Cardiac fibroblast (primary cell): ENCODE measurements at regions not wholly inside any gene's neighbourhood (a gene's known extent, or its start where the extent isn't known, plus 50 kb on each side); places are given as distances from the start of the nearest gene placed in this dataset.
A peak's percentile ranks its signal among the peaks of the same experiment; 100 is the strongest.

Experiments used
- DNase-seq, 2 donors: peaks; one replicate each; pipeline versions ENCODE4 v3.0.0 to v3.0.0-alpha.2; 2010; ENCODE audit warnings: low read depth in 2 of 2
- H3K4me3 ChIP-seq, 2 donors: replicated peaks in 1 of 2; 1 replicate in 1 of 2; 2 replicates in 1 of 2; pipeline ENCODE4 v1.5.1; 2011; ENCODE audit warnings: low read depth in 2 of 2, low read length in 2 of 2, mild to moderate bottlenecking in 2 of 2, moderate library complexity in 1 of 2
- TF ChIP-seq, protein P1 (sequence below): IDR thresholded peaks from one replicate; pipeline ENCODE4 v1.5.1; 2011; ENCODE audit warnings: low read depth, mild to moderate bottlenecking, low read length, inconsistent platforms

DNA sequence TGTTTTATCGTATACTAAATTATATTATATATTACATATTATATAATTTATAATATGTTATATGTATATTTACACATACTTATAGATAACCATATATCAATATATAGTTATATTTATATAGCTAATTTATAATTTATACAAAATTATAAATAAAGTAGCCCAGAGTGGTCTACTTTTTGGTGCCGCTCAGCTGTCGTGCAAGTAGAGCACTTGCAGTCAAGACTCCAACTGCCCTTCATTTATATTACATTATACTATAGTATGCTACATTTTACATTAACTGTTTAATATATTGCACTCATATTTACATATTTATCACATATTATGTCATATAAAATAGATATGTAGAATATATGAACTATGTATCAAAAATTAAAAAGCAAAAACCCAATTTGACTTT lies 1124.7 kb upstream of the MIR17HG start:
- DNase-seq, result no peak
- TF ChIP-seq, protein P1, sequence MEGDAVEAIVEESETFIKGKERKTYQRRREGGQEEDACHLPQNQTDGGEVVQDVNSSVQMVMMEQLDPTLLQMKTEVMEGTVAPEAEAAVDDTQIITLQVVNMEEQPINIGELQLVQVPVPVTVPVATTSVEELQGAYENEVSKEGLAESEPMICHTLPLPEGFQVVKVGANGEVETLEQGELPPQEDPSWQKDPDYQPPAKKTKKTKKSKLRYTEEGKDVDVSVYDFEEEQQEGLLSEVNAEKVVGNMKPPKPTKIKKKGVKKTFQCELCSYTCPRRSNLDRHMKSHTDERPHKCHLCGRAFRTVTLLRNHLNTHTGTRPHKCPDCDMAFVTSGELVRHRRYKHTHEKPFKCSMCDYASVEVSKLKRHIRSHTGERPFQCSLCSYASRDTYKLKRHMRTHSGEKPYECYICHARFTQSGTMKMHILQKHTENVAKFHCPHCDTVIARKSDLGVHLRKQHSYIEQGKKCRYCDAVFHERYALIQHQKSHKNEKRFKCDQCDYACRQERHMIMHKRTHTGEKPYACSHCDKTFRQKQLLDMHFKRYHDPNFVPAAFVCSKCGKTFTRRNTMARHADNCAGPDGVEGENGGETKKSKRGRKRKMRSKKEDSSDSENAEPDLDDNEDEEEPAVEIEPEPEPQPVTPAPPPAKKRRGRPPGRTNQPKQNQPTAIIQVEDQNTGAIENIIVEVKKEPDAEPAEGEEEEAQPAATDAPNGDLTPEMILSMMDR, result no peak
- no peak overlapping the region for H3K4me3 ChIP-seq

DNA sequence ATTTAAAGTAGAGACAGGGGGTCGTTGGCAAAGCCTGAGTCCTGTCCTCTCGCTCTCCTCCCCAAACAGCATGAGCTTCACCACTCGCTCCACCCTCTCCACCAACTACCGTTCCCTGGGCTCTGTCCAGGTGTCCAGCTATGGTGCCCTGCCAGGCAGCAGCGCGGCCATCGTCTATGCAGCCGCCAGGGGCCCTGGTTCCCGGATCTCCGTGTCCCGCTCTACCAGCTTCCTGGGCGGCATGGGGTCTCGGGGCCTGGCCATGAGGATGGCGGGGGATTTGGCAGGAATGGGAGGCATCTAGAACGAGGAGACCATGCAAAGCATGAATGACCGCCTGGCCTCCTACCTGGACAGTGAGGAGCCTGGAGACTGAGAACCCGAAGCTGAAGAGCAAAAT lies 1117.2 kb upstream of the MIR17HG start:
- no peak for DNase-seq
- TF ChIP-seq, protein P1, result no peak
- no peak overlapping the region for H3K4me3 ChIP-seq

DNA sequence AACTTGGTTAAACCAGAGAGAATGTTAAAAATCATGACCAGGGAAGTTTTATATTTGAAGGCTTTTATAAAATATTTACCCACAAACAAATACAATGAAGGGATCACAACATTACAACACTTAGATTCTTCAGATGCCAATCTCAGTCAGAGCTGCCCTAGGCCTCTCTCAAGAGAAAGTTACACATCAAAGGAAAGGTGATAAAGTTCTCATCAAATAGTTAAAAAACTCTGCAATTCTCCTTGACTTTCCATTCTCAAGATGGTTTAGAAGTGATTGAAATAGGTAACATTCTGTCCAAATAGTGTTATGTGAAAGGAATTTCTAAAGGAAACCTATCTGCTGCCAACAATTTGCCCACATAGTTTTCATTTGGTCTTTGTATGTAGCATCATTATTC lies 1115.2 kb upstream of the MIR17HG start:
- DNase-seq, result no peak

DNA sequence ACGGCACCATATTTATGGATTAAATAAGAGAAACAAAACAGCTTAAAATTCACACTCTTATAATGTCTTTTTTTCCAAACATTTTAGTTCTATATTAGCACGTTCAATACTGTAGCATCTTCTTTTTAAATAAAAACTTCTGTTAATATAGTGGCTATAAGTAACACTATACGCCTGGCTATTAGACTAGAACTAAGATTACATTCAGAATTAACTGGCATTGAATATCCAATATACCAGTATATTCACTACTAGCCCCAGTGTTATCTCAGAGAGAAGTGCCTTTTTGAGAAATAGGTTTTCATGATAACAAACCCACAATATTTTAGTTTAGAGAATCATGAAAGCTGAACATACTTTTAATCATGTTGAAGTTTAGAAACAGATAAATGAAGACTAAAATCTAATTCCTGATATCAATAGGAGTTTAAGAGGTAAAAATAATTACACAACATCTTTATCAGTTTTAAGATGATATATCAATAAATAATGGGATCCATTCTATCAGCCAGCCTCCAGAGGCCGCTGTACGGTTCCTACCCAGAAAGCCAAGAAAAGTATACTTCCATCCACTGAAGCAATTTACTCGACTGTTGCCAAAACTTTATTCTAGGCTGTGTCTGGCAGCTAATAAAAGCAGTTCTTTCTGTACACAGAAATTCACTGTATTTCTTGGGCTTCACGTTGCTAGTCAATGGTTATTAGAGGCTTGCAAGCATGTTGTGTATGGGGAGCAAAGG lies 1113.4 kb upstream of the MIR17HG start:
- DNase-seq, result peak in 1 of 2 donors; percentile 3
- no peak overlapping the region for H3K4me3 ChIP-seq
- TF ChIP-seq, protein P1, result no peak

More for the DNA sequence above, 1115.2 kb upstream of the MIR17HG start:
- H3K4me3 ChIP-seq, result no peak overlapping the region
- TF ChIP-seq, protein P1, result no peak

DNA sequence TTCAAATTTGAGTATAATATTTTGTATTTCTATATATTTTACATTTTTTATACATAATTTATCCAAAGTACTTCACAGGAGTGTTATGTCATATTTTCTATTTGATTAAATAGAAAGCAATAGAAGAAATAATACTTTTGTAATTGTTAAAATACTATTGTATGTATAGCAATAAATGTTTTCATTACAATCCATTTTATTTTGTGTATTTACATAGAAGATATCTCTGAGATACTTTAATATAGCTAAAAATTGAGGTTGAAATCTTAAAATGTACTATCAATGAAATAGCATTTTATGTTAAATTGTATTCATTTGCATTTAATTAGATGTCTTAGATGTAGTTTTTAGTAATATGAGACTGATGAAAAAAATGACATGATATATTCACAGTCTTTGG lies 1109.6 kb upstream of the MIR17HG start:
- TF ChIP-seq, protein P1, result no peak
- DNase-seq, result no peak
- no peak overlapping the region for H3K4me3 ChIP-seq

DNA sequence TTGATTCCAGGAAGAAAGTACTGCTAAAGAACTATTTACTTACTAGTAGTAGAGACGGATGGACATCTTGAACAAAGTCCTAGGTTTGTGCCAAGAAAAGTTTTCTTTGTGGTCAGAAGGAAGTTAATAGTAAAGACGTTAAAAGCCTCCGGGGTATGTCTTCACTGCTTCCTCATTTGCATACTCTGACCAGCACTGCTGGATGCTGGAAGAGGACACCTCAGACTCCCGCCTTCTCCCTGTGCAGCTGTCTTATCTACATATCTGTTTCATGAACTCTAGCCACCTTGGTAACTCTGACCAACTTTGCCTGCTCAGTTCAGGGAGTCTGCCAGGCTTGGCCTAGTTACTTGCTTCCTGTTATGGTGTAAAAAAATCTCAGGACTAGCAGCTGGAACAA lies 1109.1 kb upstream of the MIR17HG start:
- TF ChIP-seq, protein P1, result no peak
- peak; percentile 8 to 69 for DNase-seq

DNA sequence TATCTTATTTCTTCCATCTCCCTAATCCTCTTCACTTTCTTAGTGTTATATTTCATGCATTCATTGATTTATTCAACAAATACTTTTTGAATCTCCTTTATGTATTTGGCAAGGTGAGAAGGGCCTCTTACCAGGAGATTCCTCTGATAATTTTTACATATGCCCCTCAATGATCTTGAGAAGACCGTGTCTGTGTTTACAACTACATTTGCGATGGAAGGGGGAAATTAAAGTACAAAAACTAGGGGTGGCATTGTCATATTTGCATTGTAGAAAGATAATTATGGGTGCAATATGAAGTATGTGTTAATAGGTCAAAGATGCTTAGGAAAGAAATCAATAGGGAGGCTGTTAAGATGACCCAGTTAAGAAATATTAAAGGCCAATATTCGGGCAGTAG lies 1108.4 kb upstream of the MIR17HG start:
- DNase-seq, result no peak
- H3K4me3 ChIP-seq, result no peak overlapping the region
- TF ChIP-seq, protein P1, result no peak

More for the DNA sequence above, 1109.1 kb upstream of the MIR17HG start:
- H3K4me3 ChIP-seq, result no peak overlapping the region
